C4-2B (cell line): ENCODE measurements at regions not wholly inside any gene's neighbourhood (a gene's known extent, or its start where the extent isn't known, plus 50 kb on each side); places are given as distances from the start of the nearest gene placed in this dataset.

ENCODE experiments used
- ZFX ChIP-seq: fragments of 450-650 bp; IDR thresholded peaks from 2 replicates; pipeline ENCODE4 v1.6.1; 2017
- TF ChIP-seq, protein P1 (sequence below): fragments of 450-650 bp; conservative IDR thresholded peaks from 2 replicates; pipeline ENCODE4 v1.5.1; 2017; ENCODE audit warnings: mild to moderate bottlenecking

DNA sequence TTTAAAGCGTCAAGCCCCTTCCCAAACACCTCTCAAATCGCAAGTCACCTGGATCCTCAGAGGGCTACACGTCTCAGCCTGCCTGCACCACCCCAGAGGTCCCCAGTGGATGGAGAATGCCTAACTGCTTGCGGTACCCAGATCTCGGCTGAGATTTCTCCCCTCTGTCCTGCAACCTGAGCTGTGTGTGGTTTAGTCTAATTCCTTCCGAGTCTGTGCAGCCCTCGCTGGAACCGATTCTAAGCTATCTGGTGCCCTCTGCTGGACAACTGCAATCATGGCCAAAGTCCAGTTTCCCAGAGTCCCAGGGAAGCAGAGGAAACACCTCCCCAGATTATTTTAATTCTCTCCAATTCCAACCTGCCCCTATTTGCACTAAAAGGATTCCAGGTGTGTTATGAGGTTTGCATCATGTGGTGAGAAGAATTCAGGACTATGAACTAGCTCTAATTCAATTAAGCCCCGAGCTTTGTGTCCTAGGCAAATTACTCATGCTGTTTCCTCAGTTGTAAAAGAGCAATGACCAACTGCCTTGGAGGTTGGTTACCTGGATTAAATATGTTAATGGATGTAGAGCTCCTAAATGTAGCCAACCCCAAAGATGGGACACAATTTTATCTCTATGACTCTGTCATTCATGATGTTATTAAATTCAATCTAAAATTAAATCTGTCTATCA, 276.1 kb upstream of the NCKAP5 start:
- TF ChIP-seq, protein P1, sequence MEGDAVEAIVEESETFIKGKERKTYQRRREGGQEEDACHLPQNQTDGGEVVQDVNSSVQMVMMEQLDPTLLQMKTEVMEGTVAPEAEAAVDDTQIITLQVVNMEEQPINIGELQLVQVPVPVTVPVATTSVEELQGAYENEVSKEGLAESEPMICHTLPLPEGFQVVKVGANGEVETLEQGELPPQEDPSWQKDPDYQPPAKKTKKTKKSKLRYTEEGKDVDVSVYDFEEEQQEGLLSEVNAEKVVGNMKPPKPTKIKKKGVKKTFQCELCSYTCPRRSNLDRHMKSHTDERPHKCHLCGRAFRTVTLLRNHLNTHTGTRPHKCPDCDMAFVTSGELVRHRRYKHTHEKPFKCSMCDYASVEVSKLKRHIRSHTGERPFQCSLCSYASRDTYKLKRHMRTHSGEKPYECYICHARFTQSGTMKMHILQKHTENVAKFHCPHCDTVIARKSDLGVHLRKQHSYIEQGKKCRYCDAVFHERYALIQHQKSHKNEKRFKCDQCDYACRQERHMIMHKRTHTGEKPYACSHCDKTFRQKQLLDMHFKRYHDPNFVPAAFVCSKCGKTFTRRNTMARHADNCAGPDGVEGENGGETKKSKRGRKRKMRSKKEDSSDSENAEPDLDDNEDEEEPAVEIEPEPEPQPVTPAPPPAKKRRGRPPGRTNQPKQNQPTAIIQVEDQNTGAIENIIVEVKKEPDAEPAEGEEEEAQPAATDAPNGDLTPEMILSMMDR = peak; percentile 81
- TF ChIP-seq ZFX = no peak
